ACHN (cell line): ENCODE measurements at regions not wholly inside any gene's neighbourhood (a gene's known extent, or its start where the extent isn't known, plus 50 kb on each side); places are given as distances from the start of the nearest gene placed in this dataset.

Experiments used
- DNase-seq: peaks from one replicate; pipeline ENCODE4 v3.0.0-alpha.2; 2015
- in situ Hi-C: cut with HindIII; loops from 2 replicates; pipeline ENCODE4 v1.10.0; 2017; ENCODE audit warnings: low sequenced_read_pairs, low pct_ligation_motif_present, low pct_unique_long_range_greater_than_20kb

- in situ Hi-C loops = no loop called here
- peak; percentile 71 for DNase-seq
Measured at GRCh38 chr12:105705765-105706164, 375.3 kb downstream of the C12orf75 start.

GRCh38 chr12:105706321-105706972 is 376.0 kb downstream of the C12orf75 start:
- in situ Hi-C loops = no loop called here
- DNase-seq = no peak

GRCh38 chr12:105706973-105707334 is 376.5 kb downstream of the C12orf75 start:
- DNase-seq = no peak
- in situ Hi-C loops = no loop called here

DNA sequence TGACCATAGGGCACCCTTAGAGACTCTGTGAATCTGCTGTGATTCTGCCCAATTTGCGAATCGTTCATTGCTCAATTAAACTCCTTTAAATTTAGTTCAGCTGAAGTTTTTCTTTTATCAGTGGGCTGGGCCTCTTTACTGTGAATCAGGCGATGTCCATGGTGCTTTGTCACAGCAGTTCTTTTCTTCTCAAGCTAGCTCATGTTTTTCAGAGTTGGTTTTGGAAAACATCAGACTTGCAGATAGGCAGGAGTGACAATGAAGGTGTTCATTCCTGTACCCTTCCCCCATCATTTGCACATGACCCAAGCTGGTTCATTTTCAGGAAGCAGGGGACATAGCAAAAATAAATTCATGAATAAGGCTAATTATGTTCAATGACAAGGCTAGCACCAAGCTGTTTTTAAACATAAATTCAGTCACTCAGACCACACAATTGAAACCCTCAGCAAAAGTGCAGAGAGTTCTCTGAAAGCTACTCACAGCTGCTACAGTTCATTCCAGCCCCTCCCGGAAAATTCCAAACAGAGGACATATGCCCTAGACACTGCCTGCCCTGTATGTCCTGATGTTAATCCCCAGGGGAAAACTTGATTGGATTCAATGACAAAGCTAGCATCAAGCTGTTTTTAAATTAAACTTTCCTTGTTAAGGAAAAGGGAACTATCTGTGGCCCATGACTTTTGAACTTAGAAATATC is 383.3 kb downstream of the C12orf75 start:
- DNase-seq = no peak
- in situ Hi-C loops = no loop called here

- in situ Hi-C loops = no loop called here
- no peak for DNase-seq
Measured at GRCh38 chr12:105716621-105717020, 386.1 kb downstream of the C12orf75 start.

GRCh38 chr12:105721051-105721825 is 390.7 kb downstream of the C12orf75 start:
- in situ Hi-C loops = no loop called here
- DNase-seq = no peak

GRCh38 chr12:105721891-105722290 is 391.4 kb downstream of the C12orf75 start:
- DNase-seq = no peak
- in situ Hi-C loops = no loop called here

DNA sequence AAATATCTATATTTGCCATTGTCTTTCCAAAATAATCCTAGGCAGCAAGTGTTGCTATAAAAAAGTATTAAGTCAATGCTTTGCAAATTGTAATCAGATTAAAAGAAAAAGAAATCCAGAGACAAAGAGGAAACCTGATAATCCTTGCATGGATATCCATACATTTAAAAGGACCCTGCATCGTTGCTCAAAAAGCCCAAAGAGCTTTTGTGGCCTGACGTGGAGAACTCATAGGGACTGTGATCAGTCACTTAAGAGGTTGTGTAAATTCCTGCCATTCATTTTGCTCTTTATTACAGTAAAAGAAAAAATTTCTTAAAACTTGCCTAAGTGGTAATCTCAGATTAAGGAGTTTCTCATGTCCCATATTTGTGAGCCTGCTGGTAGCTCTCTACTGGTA is 392.6 kb downstream of the C12orf75 start:
- in situ Hi-C loops = no loop called here
- DNase-seq = no peak

- in situ Hi-C loops = no loop called here
Measured at GRCh38 chr12:105723494-105723893, 393.0 kb downstream of the C12orf75 start.

GRCh38 chr12:105724641-105725040 is 394.1 kb downstream of the C12orf75 start:
- DNase-seq = no peak
- in situ Hi-C loops = no loop called here

More at GRCh38 chr12:105723494-105723893, 393.0 kb downstream of the C12orf75 start:
- no peak for DNase-seq

DNA sequence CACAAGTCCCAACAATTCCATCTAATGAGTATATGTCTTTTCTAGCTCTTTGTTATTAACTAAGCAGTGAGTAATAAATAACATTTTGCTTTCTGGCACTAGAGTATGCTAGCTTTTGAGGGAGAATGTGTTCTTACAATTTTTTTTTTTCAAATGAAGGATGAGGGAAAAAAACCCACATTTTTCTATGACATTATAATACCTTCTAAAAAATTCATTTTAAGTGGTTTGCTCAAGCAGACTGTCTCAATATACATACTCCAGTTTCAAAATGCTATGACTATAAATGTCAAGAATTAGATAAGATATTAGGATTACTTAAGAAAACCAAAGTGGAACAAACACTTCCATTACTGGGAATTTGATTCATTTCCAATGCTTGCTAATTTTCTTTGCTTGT is 394.6 kb downstream of the C12orf75 start:
- in situ Hi-C loops = no loop called here

GRCh38 chr12:105729181-105729771 is 398.8 kb downstream of the C12orf75 start:
- in situ Hi-C loops = no loop called here
- no peak for DNase-seq

More for the DNA sequence above, 394.6 kb downstream of the C12orf75 start:
- DNase-seq = no peak

GRCh38 chr12:105729926-105730325 is 399.4 kb downstream of the C12orf75 start:
- in situ Hi-C loops = no loop called here
- DNase-seq = no peak

GRCh38 chr12:105733579-105733978 is 403.1 kb downstream of the C12orf75 start:
- in situ Hi-C loops = no loop called here
- no peak for DNase-seq

DNA sequence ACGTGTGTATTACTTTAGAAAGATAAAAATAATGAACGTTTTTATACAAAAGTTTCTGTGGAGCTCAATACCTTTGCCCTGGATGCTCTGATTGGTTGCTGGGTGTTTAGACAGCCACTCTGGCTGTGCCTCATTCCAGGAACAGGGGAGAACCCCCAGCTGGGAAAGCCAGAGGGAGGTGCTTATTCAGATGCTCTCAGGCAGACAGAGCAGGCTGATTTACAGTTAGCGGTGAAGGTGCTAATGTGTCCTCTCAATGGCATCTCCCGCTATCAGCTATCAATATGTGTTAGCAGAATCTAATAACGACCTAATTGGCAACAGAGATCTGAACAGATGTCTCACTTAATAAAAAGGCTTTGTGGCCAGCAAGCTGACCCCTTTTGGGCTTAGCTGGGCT is 402.3 kb downstream of the NUAK1 start:
- in situ Hi-C loops = no loop called here
- DNase-seq = no peak

- DNase-seq = no peak
- in situ Hi-C loops = no loop called here
Measured at GRCh38 chr12:105738051-105738450, 400.7 kb downstream of the NUAK1 start.

DNA sequence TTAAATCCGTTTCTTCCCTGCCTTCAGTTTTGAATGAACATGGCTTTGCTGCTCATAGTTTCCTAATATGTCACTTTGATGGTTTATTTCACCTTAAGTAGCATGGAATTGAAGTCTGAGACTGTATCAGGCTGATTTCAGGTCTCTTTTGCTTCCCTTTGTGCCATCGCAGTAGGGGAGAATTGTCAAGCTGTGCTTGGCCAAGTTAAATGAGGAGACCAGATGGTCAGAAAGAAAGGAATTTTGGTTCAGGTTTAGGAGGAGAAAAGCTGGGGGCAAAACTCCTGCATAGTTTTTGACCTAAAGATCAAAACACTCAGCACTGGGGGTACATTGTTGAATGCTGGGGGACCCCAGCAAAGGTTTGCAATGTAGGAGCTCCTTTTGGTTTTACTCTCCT is 398.4 kb downstream of the NUAK1 start:
- in situ Hi-C loops = no loop called here
- no peak for DNase-seq

DNA sequence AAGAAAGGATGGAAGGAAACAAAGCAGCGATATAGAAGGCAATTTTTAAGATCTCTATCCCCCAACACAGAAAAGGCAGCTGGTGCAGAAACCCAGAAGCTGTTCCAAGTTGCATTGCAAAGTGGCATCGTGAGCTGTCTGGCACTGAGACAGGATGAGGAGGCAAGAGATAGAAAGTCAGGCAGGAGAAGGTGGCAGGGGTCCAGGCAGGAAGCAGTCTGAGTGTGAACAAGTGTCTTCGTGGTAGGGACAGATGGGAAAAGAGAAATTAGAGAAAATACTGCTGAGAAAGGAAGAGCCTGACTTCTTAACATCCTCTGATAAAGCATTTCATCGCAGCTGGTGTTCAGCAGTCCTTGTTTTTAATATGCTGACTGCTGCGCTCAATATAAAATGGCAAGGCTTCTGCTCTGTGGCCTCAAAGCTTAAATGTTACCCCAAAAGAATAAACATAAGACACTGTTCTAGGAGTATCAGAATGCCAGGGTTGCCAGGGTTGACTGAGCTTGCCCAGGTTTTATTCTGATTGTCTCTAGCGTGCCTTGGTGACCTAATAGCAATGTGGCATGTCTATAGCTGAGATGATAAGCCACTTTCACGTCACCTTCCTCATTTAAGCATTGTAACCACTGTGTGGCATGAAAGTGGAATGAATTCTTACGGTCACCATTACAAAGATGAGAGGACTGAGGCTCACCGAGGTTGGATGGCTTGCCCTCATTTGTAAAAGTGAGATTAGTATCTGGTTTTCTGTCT is 397.6 kb downstream of the NUAK1 start:
- in situ Hi-C loops = no loop called here
- no peak for DNase-seq
